COR-L47 (cell line): ENCODE measurements at regions not wholly inside any gene's neighbourhood (a gene's known extent, or its start where the extent isn't known, plus 50 kb on each side); places are given as distances from the start of the nearest gene placed in this dataset.

ENCODE experiments used
- DNase-seq: peaks from one replicate; lab custom pipeline; 2025; lab: John Stamatoyannopoulos, UW

GRCh38 chr4:85265234-85265633, 209.7 kb upstream of the ARHGAP24 start:
- no peak for DNase-seq

DNA sequence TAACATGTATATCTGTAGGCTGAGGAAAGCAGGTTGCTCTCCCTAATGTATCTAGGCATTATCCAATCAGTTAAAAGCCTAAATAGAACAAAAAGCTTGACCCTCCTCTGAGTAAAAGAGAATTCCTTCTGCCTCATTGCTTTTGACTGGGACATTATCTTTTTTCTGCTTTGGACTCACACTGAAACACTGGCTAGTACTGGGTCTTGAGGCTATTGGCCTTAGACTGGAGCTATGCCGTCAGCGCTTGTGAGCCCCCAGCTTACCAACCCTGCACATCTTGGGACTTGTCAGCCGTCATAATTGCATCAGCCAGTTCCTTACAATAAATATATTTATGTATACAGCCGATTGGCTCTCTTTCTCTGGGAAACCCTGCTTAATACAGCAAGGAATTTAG, 206.8 kb upstream of the ARHGAP24 start:
- DNase-seq = no peak

DNA sequence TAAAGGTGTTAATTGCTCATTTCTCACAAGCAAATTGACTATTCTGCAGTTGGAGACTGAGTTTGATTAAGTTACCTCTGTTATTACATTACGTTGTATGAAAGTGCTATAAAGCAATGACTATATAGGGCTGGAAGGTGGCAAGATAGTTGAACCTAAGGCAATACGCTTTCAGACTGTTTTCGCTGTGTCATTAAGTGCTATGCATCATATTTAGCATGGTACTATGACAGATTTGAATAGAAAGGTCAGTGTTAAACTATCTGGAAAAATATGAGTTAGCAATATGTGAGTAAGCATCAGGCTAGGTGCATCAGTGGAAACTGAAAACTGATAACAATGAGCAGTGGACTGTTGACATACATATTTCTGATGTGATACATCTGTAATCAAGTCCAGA, 206.0 kb upstream of the ARHGAP24 start:
- no peak for DNase-seq

GRCh38 chr4:85274955-85275354, 200.0 kb upstream of the ARHGAP24 start:
- no peak for DNase-seq

GRCh38 chr4:85280963-85281362, 194.0 kb upstream of the ARHGAP24 start:
- DNase-seq = no peak

- DNase-seq = no peak
Observed at GRCh38 chr4:85291226-85291625, 183.7 kb upstream of the ARHGAP24 start.

DNA sequence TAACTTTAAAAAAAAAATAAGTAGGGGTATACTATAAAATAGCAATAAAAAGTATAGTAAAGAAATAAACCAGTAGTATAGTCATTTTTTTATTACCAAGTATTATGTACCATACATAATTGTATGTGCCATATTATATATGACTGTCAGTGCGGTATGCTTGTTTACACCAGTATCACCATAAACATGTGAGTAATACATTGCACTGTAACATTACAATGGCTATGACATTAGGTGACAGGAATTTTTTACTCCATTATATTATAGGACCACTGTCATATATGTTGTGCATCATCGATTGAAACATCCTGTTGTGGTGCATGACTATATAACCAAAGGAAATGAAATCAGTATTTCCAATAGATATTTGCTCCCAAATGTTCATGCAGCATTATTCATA, 176.9 kb upstream of the ARHGAP24 start:
- DNase-seq = no peak

GRCh38 chr4:85302193-85302736, 172.7 kb upstream of the ARHGAP24 start:
- DNase-seq = no peak

DNA sequence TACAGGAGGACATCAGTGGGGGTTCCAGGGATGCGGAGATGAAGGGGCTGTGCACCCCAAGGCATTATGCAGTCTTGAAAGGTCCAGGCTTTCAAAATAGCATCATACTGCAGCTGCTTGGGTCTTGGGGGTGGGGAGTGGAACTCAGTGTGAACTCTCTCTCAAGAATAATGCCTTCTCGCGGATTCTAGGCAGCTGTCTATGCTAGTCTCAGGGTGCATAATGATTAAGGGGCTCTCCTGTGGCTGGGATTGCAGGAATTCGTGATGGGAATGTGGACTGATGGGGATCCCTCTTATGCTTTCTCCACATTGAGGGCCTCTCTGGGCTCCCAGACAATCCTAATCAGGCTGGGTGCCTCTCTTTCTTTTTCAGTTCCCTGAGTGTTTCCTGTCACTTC, 172.2 kb upstream of the ARHGAP24 start:
- no peak for DNase-seq

GRCh38 chr4:85318415-85318814, 156.5 kb upstream of the ARHGAP24 start:
- DNase-seq = no peak

DNA sequence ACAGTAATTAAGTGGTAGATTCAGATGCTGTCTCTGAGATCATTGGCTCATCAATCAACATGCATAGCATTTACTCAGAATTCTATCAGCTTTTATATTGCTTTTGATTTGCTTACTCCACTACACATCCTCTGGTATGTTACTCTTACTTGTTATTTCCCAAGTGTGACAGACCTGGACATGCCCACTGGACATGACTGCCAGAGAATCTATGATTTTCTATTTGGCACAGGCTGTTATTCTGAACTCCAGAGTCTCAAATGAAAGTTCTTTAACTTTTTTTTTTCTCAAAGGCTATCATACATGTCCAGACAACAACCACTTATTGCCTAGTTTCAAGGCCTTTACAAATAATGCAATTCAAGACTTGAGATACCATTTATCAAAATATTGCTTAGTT, 116.1 kb upstream of the ARHGAP24 start:
- no peak for DNase-seq

DNA sequence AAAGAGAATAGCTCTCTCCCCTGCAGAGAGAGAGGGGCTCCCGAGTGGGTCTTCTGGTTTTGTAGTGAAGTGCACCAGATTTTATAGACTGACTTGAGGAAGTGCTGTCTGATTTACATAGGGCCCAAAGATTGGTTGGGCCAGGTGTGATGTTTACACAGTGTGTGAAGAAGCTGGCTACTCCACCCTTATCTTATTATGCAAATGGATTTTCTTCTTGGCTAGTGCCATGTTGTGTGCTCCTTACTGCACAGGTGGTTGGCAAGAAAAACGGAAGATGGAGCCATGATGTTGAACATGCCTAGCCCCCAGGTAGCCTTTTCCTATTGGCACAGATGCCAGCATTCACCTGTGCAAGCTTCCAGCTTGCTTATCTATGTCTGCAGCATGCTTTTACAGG, 112.4 kb upstream of the ARHGAP24 start:
- DNase-seq = no peak

DNA sequence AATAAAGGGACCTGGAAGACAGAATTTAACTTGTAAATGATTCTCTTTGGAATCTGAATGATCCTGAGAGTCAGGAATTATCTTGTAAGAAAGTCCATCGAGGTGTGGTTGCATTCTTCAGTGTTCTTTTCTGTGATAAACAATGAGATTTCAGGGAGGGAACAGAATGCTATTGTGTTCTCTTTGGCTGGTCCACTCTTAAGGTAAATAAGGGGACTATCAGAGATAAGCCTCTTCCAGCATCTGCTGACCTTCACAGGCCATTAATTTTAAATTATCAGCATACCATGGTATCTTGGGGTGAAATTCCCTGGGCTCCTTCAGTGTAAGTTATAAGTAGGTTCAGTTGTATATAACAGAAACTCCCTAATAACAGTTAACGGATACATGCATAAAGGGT, 107.1 kb upstream of the ARHGAP24 start:
- DNase-seq = no peak

DNA sequence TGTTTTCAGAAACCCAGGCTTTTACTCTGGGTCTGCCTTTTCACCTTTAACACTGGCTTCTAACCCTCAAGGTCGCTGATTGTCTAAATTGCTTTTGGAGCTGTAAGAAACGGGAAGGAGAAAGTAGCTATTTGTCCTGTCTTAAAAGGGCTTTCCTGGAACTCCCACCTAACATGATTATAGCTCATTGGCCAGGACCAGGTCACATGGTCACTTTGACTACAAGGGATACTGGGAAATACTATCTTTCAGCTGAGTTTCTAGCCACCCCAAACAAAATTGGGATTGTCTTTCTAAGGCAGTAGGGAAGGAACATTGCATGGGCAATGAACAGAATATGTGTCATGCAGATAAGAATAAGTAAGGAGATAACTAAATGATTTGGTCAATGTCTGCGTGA, 106.7 kb upstream of the ARHGAP24 start:
- DNase-seq = no peak

GRCh38 chr4:85368932-85369331, 106.0 kb upstream of the ARHGAP24 start:
- no peak for DNase-seq

DNA sequence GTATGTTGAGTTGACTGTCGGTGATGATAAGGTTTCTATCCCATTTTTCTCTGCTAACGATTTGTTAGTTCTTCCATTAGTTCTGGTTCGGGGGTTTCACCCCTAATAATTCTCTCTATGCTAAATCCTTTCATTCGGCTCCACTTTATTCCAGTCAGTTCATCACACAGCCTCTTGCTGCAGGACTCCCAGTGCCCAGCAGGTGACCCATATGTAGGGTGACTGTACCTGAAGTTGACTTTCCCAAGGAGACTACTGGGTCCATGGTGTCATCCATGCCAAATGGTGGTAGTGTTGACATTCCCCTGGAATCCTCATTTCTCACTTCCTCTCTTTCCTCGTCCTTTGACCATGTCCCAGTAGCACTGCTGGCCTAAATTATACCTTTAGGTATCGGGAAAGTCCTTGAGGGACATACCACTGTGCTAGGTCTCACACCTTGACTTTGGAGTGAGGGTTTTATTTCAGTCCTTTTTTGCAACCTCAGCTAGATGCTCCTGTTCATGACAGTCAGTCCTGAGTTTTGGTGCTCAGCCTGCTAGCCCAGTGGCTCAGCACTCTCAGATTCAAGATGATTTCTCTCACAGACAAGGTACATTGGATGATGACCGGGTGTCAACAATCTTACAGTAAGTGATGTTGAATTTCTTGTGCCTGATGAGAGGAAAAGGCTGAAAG, 105.1 kb upstream of the ARHGAP24 start:
- DNase-seq = no peak

DNA sequence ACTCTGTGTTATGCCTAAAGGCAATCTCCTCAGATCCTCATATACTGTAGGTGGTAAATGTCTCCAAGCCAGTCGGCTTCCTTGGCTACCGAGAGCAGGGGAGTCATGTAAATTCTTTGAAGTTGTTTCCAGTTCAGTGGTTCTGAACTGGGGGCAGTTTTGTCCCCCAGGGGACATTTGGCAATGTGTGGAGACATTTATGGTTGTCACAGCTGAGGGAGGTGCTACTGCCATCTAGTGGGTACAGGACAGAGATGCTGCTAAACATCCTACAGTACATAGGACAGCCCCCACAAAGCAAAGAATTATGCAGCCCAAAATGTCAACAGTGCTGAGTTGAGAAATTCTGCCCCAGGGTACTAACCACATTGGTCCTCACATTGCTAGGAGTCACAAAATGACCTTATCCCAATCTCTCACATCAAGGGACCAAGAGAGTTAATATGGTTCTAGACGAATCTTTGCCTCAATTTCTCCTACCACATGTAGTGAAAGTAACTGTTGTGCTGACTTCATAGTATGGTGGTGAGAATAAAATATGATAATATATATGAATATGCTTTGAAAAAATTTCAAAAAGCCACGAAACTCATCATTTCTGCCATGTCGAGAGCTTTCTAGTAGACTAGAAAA, 104.4 kb upstream of the ARHGAP24 start:
- DNase-seq = peak; percentile 22

DNA sequence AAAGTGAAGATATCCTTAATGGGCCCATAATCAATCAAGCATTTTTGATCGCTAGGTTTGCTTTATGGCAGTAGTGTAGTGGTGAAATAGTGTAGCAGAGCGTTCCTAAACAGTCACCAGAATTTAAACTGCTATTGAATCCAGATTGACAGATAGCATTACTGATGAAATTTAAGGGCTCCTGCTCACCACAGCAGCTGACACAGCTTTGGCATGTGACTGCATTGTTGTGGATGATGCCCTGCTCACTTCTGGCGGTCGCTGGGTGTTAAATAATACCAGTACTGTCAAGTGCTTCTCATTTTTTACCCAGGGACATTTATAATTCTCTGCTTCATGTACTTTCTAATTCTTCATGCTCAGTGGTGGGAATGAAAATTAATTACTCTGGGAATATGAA, 102.0 kb upstream of the ARHGAP24 start:
- no peak for DNase-seq

GRCh38 chr4:85376285-85376684, 98.7 kb upstream of the ARHGAP24 start:
- DNase-seq = no peak

DNA sequence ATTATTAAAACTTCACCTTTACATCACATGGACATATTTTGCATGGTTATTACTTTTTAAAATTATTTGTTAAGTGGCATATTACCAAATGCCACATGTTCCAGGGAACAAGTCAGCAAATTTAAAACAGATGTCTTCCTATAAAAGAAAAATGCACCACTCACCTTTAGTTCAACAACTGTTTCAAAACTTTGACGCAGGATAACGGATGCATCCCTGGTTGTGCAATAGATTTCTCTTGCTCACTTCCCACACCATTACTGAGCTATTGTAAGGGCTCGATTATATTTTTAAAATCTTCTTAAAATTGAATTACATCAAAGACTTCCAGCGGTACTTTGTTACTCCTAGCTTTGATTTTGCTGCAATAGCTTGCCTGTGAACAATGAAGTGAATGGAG, 93.0 kb upstream of the ARHGAP24 start:
- no peak for DNase-seq

GRCh38 chr4:85391071-85391470, 83.9 kb upstream of the ARHGAP24 start:
- no peak for DNase-seq

DNA sequence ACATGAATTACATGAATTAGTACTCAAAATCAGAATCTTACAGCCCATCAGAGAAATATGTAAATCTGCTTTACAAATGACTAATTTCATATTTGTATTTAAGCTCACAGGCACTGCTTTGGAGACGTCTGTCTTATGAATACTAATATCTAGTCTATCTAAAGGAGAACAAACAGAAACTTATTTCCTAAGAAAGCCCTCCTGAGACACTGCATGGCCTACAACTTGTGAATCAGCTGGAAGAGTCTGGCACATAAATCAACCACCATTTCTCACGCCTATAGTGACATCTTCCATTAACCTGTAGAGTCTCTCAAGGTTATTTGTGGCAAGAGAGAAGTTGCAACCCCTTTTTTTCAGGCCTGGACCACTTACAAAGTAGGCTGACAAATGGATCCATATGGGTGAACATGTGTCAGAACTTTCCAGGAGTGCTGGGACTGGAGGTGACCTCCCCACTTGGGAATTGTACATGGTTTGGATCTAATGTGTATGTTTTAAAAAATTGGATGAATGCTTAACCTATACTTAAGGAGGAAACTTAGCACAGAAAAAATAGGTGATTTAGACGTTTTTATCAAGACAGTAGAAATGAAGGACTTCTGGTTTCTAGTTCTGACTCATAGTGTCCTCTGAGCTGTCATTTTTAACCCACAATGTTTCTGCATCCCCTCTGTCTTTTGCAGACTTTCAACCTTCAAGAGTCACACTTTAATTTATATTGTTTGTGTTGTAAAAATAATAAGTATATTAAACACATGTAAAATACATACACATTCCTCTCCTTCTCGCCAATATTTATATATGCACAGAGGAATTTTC, 83.2 kb upstream of the ARHGAP24 start:
- DNase-seq = no peak

- DNase-seq = no peak
Observed at GRCh38 chr4:85393201-85393600, 81.7 kb upstream of the ARHGAP24 start.
